ENCODE measurements at regions not wholly inside any gene's neighbourhood (a gene's known extent, or its start where the extent isn't known, plus 50 kb on each side); places are given as distances from the start of the nearest gene placed in this dataset.

DNA sequence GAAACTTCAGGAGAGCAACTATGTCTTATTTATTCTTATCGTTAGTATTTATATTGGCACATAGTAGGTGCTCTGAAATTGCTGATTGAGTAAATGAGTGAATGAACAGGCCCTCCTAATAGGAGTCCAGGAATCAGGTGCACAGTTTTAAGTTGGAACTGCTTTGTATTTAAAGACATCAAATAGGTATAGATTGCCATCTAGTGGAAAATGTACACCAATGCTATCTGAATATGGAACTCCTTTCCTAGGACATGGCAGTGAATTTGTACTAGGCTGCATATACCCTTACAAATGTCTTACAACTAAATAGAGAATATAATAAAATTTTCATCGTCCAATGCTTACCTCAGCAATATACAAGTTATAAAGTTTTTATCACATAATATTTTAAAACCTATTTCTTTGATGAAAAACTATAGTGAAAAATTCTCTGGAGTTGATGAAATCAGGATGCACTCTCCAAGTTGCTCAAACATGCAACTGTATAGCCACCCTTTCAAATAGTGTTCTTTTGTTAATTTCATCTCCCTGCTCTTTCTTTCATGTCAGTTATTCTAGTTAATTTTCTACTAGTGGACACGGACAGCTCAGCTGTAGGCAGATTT lies 318.9 kb upstream of the SYT4 start:
- H3K27ac ChIP-seq (ENCODE audit: low read length) = no peak overlapping the region
- no peaks in the 10 kb centered on the region for H3K4me1 ChIP-seq (ENCODE audit: control insufficient read depth, insufficient read depth, low read length)
- DNase-seq (no peak), ATAC-seq (no peak)
- TF ChIP-seq, protein P1, sequence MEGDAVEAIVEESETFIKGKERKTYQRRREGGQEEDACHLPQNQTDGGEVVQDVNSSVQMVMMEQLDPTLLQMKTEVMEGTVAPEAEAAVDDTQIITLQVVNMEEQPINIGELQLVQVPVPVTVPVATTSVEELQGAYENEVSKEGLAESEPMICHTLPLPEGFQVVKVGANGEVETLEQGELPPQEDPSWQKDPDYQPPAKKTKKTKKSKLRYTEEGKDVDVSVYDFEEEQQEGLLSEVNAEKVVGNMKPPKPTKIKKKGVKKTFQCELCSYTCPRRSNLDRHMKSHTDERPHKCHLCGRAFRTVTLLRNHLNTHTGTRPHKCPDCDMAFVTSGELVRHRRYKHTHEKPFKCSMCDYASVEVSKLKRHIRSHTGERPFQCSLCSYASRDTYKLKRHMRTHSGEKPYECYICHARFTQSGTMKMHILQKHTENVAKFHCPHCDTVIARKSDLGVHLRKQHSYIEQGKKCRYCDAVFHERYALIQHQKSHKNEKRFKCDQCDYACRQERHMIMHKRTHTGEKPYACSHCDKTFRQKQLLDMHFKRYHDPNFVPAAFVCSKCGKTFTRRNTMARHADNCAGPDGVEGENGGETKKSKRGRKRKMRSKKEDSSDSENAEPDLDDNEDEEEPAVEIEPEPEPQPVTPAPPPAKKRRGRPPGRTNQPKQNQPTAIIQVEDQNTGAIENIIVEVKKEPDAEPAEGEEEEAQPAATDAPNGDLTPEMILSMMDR (IDR thresholded peaks at IDR 0.05) = no peak
- WGBS (ENCODE audit: insufficient coverage) = 100% methylated on average over 2 of the region's 3 CpGs
- intact Hi-C loops (cut with micrococcal nuclease) = no loop called here
- no peaks in the 10 kb centered on the region for H3K9me3 ChIP-seq (ENCODE audit: control insufficient read depth, insufficient read depth, low read length)
- no peaks in the 10 kb centered on the region for H3K27me3 ChIP-seq (ENCODE audit: control insufficient read depth, insufficient read depth, low read length)
- Mint-ChIP-seq H3K4me1 (no peaks in the 10 kb centered on the region), H3K27me3 (ENCODE audit: low read depth in 2 of 2) (no peaks in the 10 kb centered on the region), H3K27ac (no peak overlapping the region), H3K9me3 (no peaks in the 10 kb centered on the region), H3K36me3 (no peaks in the 10 kb centered on the region), H3K4me3 (no peak overlapping the region)
- no peak overlapping the region for H3K4me3 ChIP-seq (ENCODE audit: low read length)
- H3K36me3 ChIP-seq (ENCODE audit: control insufficient read depth, insufficient read depth, low read length) = no peaks in the 10 kb centered on the region

DNA sequence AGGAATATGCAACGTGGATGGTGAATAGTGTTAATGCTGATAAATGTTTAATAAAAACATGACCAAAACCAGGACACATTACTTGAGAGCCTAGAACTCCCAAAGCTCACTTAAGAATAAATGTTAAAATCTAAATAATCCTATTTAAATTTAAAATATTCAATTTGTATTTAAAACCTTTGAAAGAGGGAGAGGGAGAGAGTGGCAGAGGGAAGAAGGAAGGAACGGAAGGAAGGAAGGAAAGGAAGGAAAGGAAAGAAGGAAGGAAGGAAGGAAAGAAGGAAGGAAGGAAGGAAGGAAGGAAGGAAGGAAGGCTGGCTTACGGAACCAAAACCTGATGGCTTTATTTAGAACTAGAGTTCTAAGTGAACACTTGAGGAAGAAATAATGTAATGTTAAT lies 324.1 kb upstream of the SYT4 start:
- DNase-seq = no peak
- Histone ChIP-seq H3K9me3 (ENCODE audit: control insufficient read depth, insufficient read depth, low read length) (peaks cover under 1% of the 10 kb centered on the region), H3K36me3 (ENCODE audit: control insufficient read depth, insufficient read depth, low read length) (no peaks in the 10 kb centered on the region), H3K27ac (ENCODE audit: low read length) (no peak overlapping the region), H3K27me3 (ENCODE audit: control insufficient read depth, insufficient read depth, low read length) (no peaks in the 10 kb centered on the region), H3K4me3 (ENCODE audit: low read length) (no peak overlapping the region), H3K4me1 (ENCODE audit: control insufficient read depth, insufficient read depth, low read length) (no peaks in the 10 kb centered on the region)
- no peaks in the 10 kb centered on the region for H3K27me3 Mint-ChIP-seq (ENCODE audit: low read depth in 2 of 2)
- ATAC-seq = no peak
- H3K4me3 Mint-ChIP-seq = no peak overlapping the region
- no peak overlapping the region for H3K27ac Mint-ChIP-seq
- TF ChIP-seq, protein P1 (IDR thresholded peaks at IDR 0.05) = no peak
- WGBS (ENCODE audit: insufficient coverage) = 52% methylated on average over 2 of the region's 3 CpGs
- peaks cover 5 to 18% of the 10 kb centered on the region in 2 donors for H3K9me3 Mint-ChIP-seq
- intact Hi-C loops (cut with micrococcal nuclease) = no loop called here
- H3K36me3 Mint-ChIP-seq = peaks cover 21% of the 10 kb centered on the region
- no peaks in the 10 kb centered on the region for H3K4me1 Mint-ChIP-seq

DNA sequence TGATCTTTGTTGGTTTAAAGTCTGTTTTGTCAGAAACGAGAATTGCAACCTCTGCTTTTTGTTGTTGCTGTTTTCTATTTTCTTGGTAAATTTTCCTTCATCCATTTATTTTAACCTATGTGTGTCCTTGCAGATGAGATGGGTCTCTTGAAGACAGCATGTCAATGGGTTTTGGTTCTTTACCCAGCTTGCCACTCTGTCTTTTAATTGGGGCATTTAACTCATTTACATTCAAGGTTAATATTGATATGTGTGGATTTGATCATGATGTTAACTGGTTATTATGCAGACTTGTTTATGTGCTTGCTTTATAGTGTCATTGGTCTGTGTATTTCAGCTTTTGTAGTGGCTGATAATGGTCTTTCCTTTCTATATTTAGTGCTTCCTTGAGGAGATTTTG lies 327.9 kb upstream of the SYT4 start:
- Mint-ChIP-seq H3K9me3 (peaks cover 5 to 19% of the 10 kb centered on the region in 2 donors), H3K27ac (no peak overlapping the region), H3K27me3 (ENCODE audit: low read depth in 2 of 2) (no peaks in the 10 kb centered on the region), H3K4me1 (no peaks in the 10 kb centered on the region), H3K4me3 (no peak overlapping the region), H3K36me3 (peaks cover 24% of the 10 kb centered on the region)
- Histone ChIP-seq H3K36me3 (ENCODE audit: control insufficient read depth, insufficient read depth, low read length) (no peaks in the 10 kb centered on the region), H3K27me3 (ENCODE audit: control insufficient read depth, insufficient read depth, low read length) (no peaks in the 10 kb centered on the region), H3K9me3 (ENCODE audit: control insufficient read depth, insufficient read depth, low read length) (peaks cover 4% of the 10 kb centered on the region), H3K27ac (ENCODE audit: low read length) (no peak overlapping the region), H3K4me1 (ENCODE audit: control insufficient read depth, insufficient read depth, low read length) (no peaks in the 10 kb centered on the region), H3K4me3 (ENCODE audit: low read length) (no peak overlapping the region)
- ATAC-seq = no peak
- TF ChIP-seq, protein P1 (IDR thresholded peaks at IDR 0.05) = no peak
- WGBS (ENCODE audit: insufficient coverage) = 75% methylated on average over 1 of the region's 1 CpG
- DNase-seq = no peak
- intact Hi-C loops (cut with micrococcal nuclease) = no loop called here

DNA sequence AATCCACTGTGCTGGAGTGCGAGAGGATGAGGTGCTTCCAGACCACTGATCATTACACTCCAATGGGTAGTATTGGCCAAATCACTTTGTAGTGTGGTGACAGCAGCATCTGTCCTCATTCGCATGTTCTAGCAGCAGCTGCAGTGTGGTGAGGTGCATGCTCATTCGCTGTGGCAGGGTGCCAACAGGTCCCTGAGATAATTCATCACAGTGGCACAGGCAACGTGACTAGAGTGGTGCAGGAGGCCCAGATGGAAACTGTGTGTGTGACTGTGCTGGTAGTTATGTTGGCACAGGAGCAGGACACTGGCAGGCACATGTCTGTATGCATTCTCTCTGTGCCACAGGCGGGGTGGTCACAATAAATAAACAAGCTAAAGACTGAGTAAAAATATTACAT lies 329.5 kb upstream of the SYT4 start:
- no peak overlapping the region for H3K27ac Mint-ChIP-seq
- H3K4me3 ChIP-seq (ENCODE audit: low read length) = no peak overlapping the region
- WGBS (ENCODE audit: insufficient coverage) = 73% methylated on average over 4 of the region's 5 CpGs
- ATAC-seq (no peak), DNase-seq (no peak)
- TF ChIP-seq, protein P1 (IDR thresholded peaks at IDR 0.05) = no peak
- intact Hi-C loops (cut with micrococcal nuclease) = no loop called here
- peaks cover 5 to 19% of the 10 kb centered on the region in 2 donors for H3K9me3 Mint-ChIP-seq
- H3K36me3 ChIP-seq (ENCODE audit: control insufficient read depth, insufficient read depth, low read length) = no peaks in the 10 kb centered on the region
- no peaks in the 10 kb centered on the region for H3K4me1 ChIP-seq (ENCODE audit: control insufficient read depth, insufficient read depth, low read length)
- peaks cover 4% of the 10 kb centered on the region for H3K9me3 ChIP-seq (ENCODE audit: control insufficient read depth, insufficient read depth, low read length)
- H3K27ac ChIP-seq (ENCODE audit: low read length) = no peak overlapping the region
- peaks cover 24% of the 10 kb centered on the region for H3K36me3 Mint-ChIP-seq
- no peaks in the 10 kb centered on the region for H3K27me3 Mint-ChIP-seq (ENCODE audit: low read depth in 2 of 2)
- no peak overlapping the region for H3K4me3 Mint-ChIP-seq
- no peaks in the 10 kb centered on the region for H3K4me1 Mint-ChIP-seq
- H3K27me3 ChIP-seq (ENCODE audit: control insufficient read depth, insufficient read depth, low read length) = no peaks in the 10 kb centered on the region

Measured in natural killer cell (primary cell).